Activated T-cell treated with anti-CD3 and anti-CD28 coated beads, Interleukin-2, amount 50 U/mL, for 72 hours (primary cell): ENCODE measurements at regions not wholly inside any gene's neighbourhood (a gene's known extent, or its start where the extent isn't known, plus 50 kb on each side); places are given as distances from the start of the nearest gene placed in this dataset.
"Not testable (repeated sequence)": the region's sequence is repeated elsewhere in the genome, so short reads cannot be mapped to it uniquely, and the experiment has no call there.

ENCODE experiments used
- ATAC-seq, 2 donors: fragments of 150-1000 bp; cut with Tn5 transposase; replicated peaks in 1 of 2; 2 replicates each; pipeline ENCODE4 v1.10.0; 2021; ENCODE audit warnings: moderate library complexity in 2 of 2, mild to moderate bottlenecking in 1 of 2
- DNase-seq, 2 donors: peaks; one replicate each; pipeline ENCODE4 v3.0.0; 2021 to 2022; ENCODE audit warnings: mixed read lengths in 1 of 2
- H3K27ac Mint-ChIP-seq: one replicate; pipeline ENCODE4 v1.8.0; 2022; ENCODE audit warnings: mild to moderate bottlenecking, moderate library complexity, mixed read lengths
- H3K27me3 Mint-ChIP-seq: one replicate; pipeline ENCODE4 v1.8.0; 2022; ENCODE audit warnings: low read depth, mixed read lengths
- H3K36me3 Mint-ChIP-seq, 2 donors: one replicate each; pipeline ENCODE4 v1.8.0; 2022; ENCODE audit warnings: mixed read lengths in 2 of 2, mild to moderate bottlenecking in 1 of 2; ENCODE audit not compliant: insufficient read depth in 2 of 2
- H3K4me1 Mint-ChIP-seq: one replicate; pipeline ENCODE4 v1.8.0; 2022; ENCODE audit warnings: low read depth, mixed read lengths
- H3K4me3 Mint-ChIP-seq, 2 donors: one replicate each; pipeline ENCODE4 v1.8.0; 2022; ENCODE audit warnings: mild to moderate bottlenecking in 2 of 2, mixed read lengths in 2 of 2, moderate library complexity in 2 of 2
- H3K9me3 Mint-ChIP-seq, 2 donors: one replicate each; pipeline ENCODE4 v1.8.0; 2022; ENCODE audit warnings: mixed read lengths in 2 of 2

DNA sequence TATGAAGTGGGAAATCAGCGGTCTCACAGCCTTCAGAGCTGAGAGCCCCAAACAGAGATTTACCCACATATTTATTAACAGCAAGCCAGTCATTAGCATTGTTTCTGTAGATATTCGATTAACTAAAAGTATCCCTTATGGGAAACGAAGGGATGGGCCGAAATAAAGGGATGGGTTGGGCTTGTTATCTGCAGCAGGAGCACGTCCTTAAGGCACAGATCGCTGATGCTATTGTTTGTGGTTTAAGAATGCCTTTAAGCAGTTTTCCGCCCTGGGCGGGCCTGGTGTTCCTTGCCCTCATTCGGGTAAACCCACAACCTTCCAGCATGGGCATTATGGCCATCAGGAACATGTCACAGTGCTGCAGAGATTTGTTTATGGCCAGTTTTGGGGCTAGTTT lies 580.3 kb upstream of the CHD1 start:
- not testable (repeated sequence) for H3K4me1 Mint-ChIP-seq, H3K4me3 Mint-ChIP-seq, ATAC-seq, DNase-seq, H3K36me3 Mint-ChIP-seq, H3K27me3 Mint-ChIP-seq, H3K27ac Mint-ChIP-seq, H3K9me3 Mint-ChIP-seq

- not testable (repeated sequence) for DNase-seq, H3K36me3 Mint-ChIP-seq, H3K4me1 Mint-ChIP-seq, H3K4me3 Mint-ChIP-seq, H3K9me3 Mint-ChIP-seq, H3K27ac Mint-ChIP-seq, H3K27me3 Mint-ChIP-seq, ATAC-seq
Observed at GRCh38 chr5:99495456-99495855, 566.6 kb upstream of the CHD1 start.

GRCh38 chr5:99478450-99478849 lies 549.6 kb upstream of the CHD1 start:
- not testable (repeated sequence) for H3K4me3 Mint-ChIP-seq, ATAC-seq, H3K4me1 Mint-ChIP-seq, DNase-seq, H3K27me3 Mint-ChIP-seq, H3K36me3 Mint-ChIP-seq, H3K9me3 Mint-ChIP-seq, H3K27ac Mint-ChIP-seq

DNA sequence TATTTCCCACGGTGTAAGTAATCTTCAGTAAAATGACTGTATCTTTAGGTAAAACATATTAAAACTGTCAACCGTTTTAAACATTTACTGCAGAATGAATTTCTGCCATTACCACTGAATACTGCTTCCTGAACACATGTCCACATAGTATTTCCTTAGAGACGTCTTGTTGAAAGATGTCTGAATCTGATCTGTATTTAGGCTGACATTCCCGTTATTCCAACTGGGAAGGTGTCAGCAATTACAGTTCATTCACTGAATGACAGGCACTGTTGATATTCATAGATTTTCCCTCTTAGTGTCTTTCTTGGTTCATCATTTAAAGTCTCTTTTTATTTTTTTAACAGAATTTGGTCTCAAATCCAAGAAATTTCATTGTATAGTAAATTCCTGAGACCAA lies 544.5 kb upstream of the CHD1 start:
- DNase-seq, H3K27me3 Mint-ChIP-seq, H3K4me3 Mint-ChIP-seq, H3K27ac Mint-ChIP-seq, H3K36me3 Mint-ChIP-seq, H3K9me3 Mint-ChIP-seq, ATAC-seq, H3K4me1 Mint-ChIP-seq: not testable (repeated sequence)

DNA sequence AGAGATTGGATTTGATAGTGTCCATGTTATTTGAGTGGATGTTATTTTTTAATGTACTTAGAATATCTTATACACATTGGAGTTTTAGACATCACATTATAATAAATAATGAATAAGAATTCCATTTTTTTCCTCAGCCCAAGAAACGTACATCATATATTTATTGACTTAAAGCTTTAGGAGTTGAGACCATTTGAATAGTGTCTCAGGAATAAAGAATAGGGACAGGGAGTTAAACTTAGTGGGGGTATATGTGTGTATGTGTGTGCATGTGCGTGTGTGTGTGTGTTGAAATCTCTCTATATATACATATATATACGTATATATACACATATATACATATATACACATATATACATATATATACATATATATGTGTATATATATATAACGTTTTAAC lies 542.9 kb upstream of the CHD1 start:
- not testable (repeated sequence) for H3K27ac Mint-ChIP-seq, H3K9me3 Mint-ChIP-seq, H3K36me3 Mint-ChIP-seq, H3K27me3 Mint-ChIP-seq, H3K4me1 Mint-ChIP-seq, H3K4me3 Mint-ChIP-seq, DNase-seq, ATAC-seq

DNA sequence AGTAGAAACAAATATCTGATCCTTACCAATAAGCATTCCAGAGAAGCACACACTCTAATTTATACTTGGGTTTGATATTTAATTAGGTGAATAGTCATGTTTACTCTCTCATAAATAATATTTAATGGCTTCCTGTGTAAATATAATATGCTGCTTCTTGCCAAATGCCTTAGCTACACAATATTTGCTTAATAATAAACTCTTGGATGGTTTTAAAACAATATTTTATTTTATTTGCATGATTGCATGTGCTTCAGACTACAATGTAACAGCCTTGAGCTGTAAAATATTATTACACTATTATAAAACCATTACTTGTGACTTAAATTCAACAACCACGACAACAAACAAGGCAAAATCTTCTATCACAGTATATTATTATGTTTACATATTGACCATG lies 542.4 kb upstream of the CHD1 start:
- H3K4me1 Mint-ChIP-seq, H3K27me3 Mint-ChIP-seq, H3K4me3 Mint-ChIP-seq, ATAC-seq, H3K27ac Mint-ChIP-seq, DNase-seq, H3K36me3 Mint-ChIP-seq, H3K9me3 Mint-ChIP-seq: not testable (repeated sequence)

DNA sequence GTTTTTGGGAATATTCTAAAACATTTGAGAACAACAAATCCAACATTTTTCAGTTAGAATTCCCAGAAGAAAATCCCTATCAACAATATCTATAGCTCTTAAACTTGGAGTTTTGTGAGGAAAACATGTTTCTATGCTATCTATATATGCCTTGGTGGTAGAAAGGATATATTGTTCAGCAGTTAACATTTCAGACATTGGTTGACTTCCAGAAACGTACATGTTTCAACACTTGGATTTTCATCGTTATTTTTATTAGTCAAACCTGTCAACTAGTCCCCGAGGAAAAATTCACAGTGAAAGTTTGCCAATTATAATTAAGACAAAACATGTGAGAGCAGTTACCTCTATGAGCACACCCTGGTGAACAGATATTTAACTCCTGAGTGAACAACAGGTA lies 541.8 kb upstream of the CHD1 start:
- H3K9me3 Mint-ChIP-seq, H3K4me1 Mint-ChIP-seq, ATAC-seq, DNase-seq, H3K4me3 Mint-ChIP-seq, H3K27me3 Mint-ChIP-seq, H3K36me3 Mint-ChIP-seq, H3K27ac Mint-ChIP-seq: not testable (repeated sequence)

DNA sequence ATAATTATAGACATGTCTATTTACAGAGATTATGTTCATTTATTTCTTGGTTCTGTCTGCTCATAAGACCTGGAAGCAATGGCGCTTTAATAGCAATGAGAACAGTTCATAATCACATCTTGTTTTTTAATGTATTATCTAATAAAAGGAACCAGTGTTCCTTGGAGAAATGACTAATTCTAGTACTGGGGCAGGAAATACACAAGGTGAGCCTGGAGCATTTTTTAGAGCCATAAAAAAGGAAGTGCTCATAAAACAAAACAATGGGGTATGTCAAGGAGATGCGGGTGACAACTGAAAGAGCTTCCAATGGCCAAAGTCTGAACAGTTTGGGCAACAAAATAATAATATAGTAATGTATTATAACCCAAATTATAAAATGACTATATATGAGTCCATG lies 531.9 kb upstream of the CHD1 start:
- Mint-ChIP-seq H3K27me3 (no peaks in the 10 kb centered on the region), H3K4me1 (no peaks in the 10 kb centered on the region), H3K9me3 (no peaks in the 10 kb centered on the region), H3K36me3 (no peaks in the 10 kb centered on the region), H3K4me3 (no peak overlapping the region), H3K27ac (no peak overlapping the region)
- ATAC-seq, result no peak
- no peak for DNase-seq

- Mint-ChIP-seq H3K27ac (no peak overlapping the region), H3K4me3 (no peak overlapping the region)
Observed at GRCh38 chr5:99453196-99453595, 524.4 kb upstream of the CHD1 start.

GRCh38 chr5:99449786-99450185 lies 521.0 kb upstream of the CHD1 start:
- no peaks in the 10 kb centered on the region for H3K4me1 Mint-ChIP-seq
- H3K9me3 Mint-ChIP-seq, result no peaks in the 10 kb centered on the region
- no peak overlapping the region for H3K4me3 Mint-ChIP-seq
- H3K36me3 Mint-ChIP-seq, result no peaks in the 10 kb centered on the region
- no peak overlapping the region for H3K27ac Mint-ChIP-seq
- ATAC-seq (no peak), DNase-seq (no peak)
- H3K27me3 Mint-ChIP-seq, result no peaks in the 10 kb centered on the region

More at GRCh38 chr5:99453196-99453595, 524.4 kb upstream of the CHD1 start:
- Mint-ChIP-seq H3K9me3 (no peaks in the 10 kb centered on the region), H3K4me1 (no peaks in the 10 kb centered on the region), H3K27me3 (no peaks in the 10 kb centered on the region), H3K36me3 (no peaks in the 10 kb centered on the region)
- DNase-seq (no peak), ATAC-seq (no peak)

GRCh38 chr5:99445805-99446204 lies 517.0 kb upstream of the CHD1 start:
- Mint-ChIP-seq H3K36me3 (no peaks in the 10 kb centered on the region), H3K9me3 (no peaks in the 10 kb centered on the region), H3K4me1 (no peaks in the 10 kb centered on the region), H3K27me3 (no peaks in the 10 kb centered on the region), H3K27ac (no peak overlapping the region), H3K4me3 (no peak overlapping the region)
- DNase-seq (no peak), ATAC-seq (no peak)

DNA sequence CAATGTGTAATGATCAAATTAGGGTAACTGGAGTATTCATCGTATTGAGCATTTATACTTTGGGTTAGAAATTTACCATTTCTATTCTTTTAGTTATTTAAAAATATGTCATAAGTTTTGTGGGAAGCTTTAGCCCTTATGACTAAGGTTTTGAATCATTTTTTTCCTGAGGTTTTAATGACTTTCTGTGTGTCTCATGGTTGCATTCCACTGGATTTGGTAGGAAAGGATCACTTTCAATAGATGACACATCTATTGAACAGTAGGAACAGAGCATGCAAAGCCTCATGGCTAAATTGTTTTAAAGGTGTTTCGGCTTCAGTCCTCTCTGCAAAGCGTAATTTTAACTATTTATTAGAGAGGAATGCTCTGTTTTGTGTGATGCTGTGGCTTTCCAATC lies 512.4 kb upstream of the CHD1 start:
- ATAC-seq (no peak), DNase-seq (no peak)
- Mint-ChIP-seq H3K27me3 (no peaks in the 10 kb centered on the region), H3K4me1 (no peaks in the 10 kb centered on the region), H3K4me3 (no peak overlapping the region), H3K9me3 (no peaks in the 10 kb centered on the region), H3K27ac (no peak overlapping the region), H3K36me3 (no peaks in the 10 kb centered on the region)

DNA sequence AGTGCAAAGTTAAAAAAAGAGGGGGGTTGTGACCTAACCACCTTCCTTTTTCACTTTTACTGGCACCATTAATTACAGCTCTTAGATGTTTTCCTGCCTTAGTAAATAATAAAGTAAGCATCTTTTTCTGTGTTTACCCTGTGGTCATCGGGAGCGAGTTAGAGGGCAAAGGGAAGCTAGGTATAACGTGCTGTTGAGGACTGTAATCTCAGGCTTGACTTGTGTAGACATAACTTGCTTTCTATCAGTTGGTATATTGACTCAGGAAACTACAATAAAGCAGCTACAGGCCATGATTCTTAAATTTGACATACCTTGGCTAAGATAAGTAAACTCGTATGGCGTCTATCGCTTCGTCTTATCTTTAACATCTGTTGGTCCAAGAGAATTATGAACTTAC lies 509.8 kb upstream of the CHD1 start:
- no peak overlapping the region for H3K4me3 Mint-ChIP-seq
- no peak for ATAC-seq
- no peak overlapping the region for H3K27ac Mint-ChIP-seq
- H3K4me1 Mint-ChIP-seq, result no peaks in the 10 kb centered on the region
- DNase-seq, result no peak
- H3K27me3 Mint-ChIP-seq, result no peaks in the 10 kb centered on the region
- no peaks in the 10 kb centered on the region for H3K36me3 Mint-ChIP-seq
- no peaks in the 10 kb centered on the region for H3K9me3 Mint-ChIP-seq

- Mint-ChIP-seq H3K36me3 (no peaks in the 10 kb centered on the region), H3K9me3 (no peaks in the 10 kb centered on the region), H3K27me3 (no peaks in the 10 kb centered on the region), H3K4me1 (no peaks in the 10 kb centered on the region), H3K4me3 (no peak overlapping the region), H3K27ac (no peak overlapping the region)
- DNase-seq, result no peak
- ATAC-seq, result no peak
Observed at GRCh38 chr5:99437986-99438385, 509.2 kb upstream of the CHD1 start.

GRCh38 chr5:99423396-99423795 lies 494.6 kb upstream of the CHD1 start:
- not testable (repeated sequence) for H3K9me3 Mint-ChIP-seq, H3K27ac Mint-ChIP-seq, H3K4me1 Mint-ChIP-seq, DNase-seq, H3K27me3 Mint-ChIP-seq, H3K4me3 Mint-ChIP-seq, ATAC-seq, H3K36me3 Mint-ChIP-seq
